Upper lobe of left lung (tissue), 4 donors: ENCODE measurements at regions not wholly inside any gene's neighbourhood (a gene's known extent, or its start where the extent isn't known, plus 50 kb on each side); places are given as distances from the start of the nearest gene placed in this dataset.

Experiments used
- CTCF ChIP-seq, 6 experiments: fragments of 450-650 bp in 4 of 6; fragments of 200-600 bp in 2 of 6; sonication (generic) in 2 of 6; IDR thresholded peaks; one replicate each; pipeline ENCODE4 v1.5.1; 2016 to 2019; ENCODE audit warnings: antibody characterized with exemption in 6 of 6
- EP300 ChIP-seq, 4 donors: sonication (generic); formaldehyde crosslinking; IDR thresholded peaks; one replicate each; pipeline ENCODE4 v1.5.1; 2017; ENCODE audit warnings: antibody characterized with exemption in 4 of 4, control low read depth in 2 of 4
- POLR2A ChIP-seq, 4 donors: fragments of 450-650 bp; IDR thresholded peaks; one replicate each; pipeline ENCODE4 v1.5.1; 2016 to 2017; ENCODE audit warnings: antibody characterized with exemption in 4 of 4, mild to moderate bottlenecking in 2 of 4
- POLR2AphosphoS5 ChIP-seq, 2 donors: sonication (generic); formaldehyde crosslinking; IDR thresholded peaks; one replicate each; pipeline ENCODE4 v1.5.1; 2017; ENCODE audit warnings: antibody characterized with exemption in 2 of 2

GRCh38 chr2:75844651-75845050 lies 133.9 kb upstream of the GCFC2 start:
- TF ChIP-seq CTCF (IDR thresholded peaks at IDR 0.05), result no peak
- TF ChIP-seq POLR2A (IDR thresholded peaks at IDR 0.05), result no peak
- TF ChIP-seq EP300 (IDR thresholded peaks at IDR 0.05), result no peak
- no peak for TF ChIP-seq POLR2AphosphoS5 (IDR thresholded peaks at IDR 0.05)
